Daoy (cell line): ENCODE measurements at regions not wholly inside any gene's neighbourhood (a gene's known extent, or its start where the extent isn't known, plus 50 kb on each side); places are given as distances from the start of the nearest gene placed in this dataset.

Experiments
- DNase-seq: peaks from one replicate; pipeline ENCODE4 v3.0.0-alpha.2; 2015; ENCODE audit warnings: low read depth

DNA sequence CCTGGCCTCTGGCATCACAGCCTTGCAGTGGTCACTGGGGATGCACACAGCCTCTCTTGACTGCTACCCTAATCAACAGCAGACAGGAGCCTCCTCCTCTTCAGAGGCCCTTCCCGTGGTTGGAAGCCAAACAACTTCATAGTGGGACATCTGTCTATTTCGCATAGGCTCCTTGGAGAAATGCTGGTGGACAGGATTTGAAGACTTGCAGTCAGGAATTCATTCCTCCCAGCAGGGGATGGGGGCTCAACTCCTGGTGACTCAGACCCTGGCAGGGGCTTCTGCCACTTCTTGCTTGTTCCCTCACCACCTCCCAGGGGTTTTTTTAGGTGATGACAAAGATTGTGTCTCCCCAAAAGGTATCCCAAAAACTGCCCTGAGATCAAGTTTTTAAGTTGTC, 191.7 kb upstream of the CAMK1G start:
- no peak for DNase-seq

GRCh38 chr1:209395169-209395568, 188.3 kb upstream of the CAMK1G start:
- DNase-seq, result no peak

- no peak for DNase-seq
These were observed 186.1 kb upstream of the CAMK1G start for GRCh38 chr1:209397371-209397770.

- no peak for DNase-seq
These were observed 185.6 kb upstream of the CAMK1G start for GRCh38 chr1:209397910-209398309.

DNA sequence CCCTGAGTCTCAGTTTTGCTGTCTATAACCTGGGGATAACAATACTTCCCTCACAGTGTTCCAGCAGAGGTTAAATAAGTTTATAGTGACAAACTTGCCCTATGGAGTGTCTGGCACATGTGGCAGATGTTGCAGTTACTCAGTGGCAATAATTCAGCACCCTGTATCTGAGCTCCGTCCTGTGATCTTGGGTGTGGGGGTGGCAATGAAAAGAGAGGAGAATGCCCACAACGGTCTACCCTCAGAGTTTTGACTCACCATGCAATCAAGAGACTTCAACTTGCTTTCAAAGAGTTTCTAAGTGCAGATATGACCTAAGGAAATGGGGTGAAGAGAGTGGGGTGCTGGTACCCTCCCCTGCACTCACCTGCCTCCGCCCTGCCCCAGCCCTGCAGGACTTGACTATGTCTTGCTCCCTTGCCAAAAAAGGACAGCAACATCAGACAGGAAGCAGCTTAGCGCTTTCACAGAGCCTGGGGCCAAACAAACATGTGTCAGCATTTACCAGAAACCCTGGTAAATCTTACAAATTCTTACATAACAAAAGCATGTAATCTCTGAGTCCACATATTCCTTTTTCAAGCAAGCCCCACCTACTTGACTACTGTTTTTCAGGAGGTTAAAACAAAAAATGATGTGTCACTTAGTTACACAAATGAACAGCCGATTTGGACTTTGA, 185.1 kb upstream of the CAMK1G start:
- peak; percentile 64 for DNase-seq

- no peak for DNase-seq
These were observed 183.7 kb upstream of the CAMK1G start for GRCh38 chr1:209399800-209400199.

- peak; percentile 27 for DNase-seq
These were observed 182.9 kb upstream of the CAMK1G start for GRCh38 chr1:209400351-209401220.

- no peak for DNase-seq
These were observed 180.8 kb upstream of the CAMK1G start for GRCh38 chr1:209402697-209403096.

DNA sequence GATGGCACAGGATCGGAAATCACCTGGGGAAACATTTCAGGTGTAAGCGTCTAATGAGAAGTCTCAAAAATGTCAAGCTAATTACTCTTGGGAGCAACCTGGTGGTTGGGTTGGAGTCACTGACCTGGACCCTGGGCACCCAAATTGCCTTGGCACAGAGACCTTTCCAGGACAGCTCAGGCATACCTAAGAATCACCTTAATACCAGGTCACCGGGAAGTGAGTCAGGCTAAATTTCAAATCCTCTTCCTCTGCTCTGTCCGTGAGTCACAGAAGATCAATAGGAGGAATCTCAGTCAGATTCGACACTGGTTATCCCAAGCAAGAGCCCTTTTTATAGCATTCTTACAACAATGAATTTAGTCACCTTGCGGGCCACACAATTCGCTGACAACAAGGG, 179.6 kb upstream of the CAMK1G start:
- no peak for DNase-seq

GRCh38 chr1:209404577-209404976, 178.9 kb upstream of the CAMK1G start:
- peak; percentile 57 for DNase-seq

DNA sequence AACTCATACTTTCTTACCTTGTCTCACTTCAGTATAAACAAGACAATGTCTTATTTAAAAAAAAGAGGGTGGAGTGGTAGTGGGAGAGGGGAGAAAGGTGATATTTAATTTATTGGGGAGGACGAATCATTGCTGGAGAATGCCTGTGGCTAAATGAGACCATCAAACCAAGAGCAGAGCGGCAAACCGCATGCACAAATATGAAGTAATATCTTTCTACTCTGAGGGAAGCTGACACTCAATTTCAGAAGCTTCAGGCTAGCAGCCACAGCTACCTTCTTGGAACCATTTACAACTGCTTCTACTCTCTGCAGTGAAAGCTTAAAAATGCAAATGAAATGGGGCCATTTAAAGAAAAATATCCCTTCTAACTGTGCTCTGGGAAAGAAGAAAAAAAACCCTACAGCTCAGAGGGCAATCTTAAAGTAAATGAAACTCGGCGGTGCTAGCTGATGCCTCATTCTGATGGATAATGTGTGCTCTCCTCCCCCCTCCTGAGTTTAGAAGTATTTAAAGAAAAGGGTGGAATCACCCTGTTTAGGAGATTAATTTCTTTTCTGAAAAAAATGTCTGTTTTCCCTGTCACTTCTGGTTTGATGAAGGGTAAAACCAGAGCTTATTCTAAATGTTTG, 178.2 kb upstream of the CAMK1G start:
- peak; percentile 82 for DNase-seq

- DNase-seq, result peak; percentile 54
These were observed 177.3 kb upstream of the CAMK1G start for GRCh38 chr1:209406168-209406567.

- DNase-seq, result no peak
These were observed 176.9 kb upstream of the CAMK1G start for GRCh38 chr1:209406595-209406994.

DNA sequence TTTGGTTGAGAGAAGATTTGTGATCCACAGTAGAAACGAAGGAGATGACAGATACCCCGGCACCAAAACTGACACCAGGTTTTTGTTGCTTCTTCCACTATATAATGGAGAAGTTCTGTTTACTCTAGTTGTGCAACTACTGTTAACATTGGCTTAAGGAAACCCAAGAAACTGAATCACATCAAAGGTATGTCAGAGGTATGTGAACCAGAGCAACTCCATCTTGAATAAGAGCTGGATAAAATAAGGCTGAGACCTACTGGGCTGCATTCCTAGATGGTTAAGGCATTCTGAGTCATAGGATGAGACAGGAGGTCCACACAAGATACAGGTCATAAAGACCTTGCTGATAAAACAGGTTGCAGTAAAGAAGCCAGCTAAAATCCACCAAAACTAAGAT, 173.7 kb upstream of the CAMK1G start:
- peak; percentile 70 for DNase-seq

GRCh38 chr1:209411491-209411929, 172.0 kb upstream of the CAMK1G start:
- no peak for DNase-seq

- DNase-seq, result no peak
These were observed 171.5 kb upstream of the CAMK1G start for GRCh38 chr1:209412036-209412435.

GRCh38 chr1:209412566-209412965, 170.9 kb upstream of the CAMK1G start:
- no peak for DNase-seq

GRCh38 chr1:209413062-209413461, 170.5 kb upstream of the CAMK1G start:
- no peak for DNase-seq

GRCh38 chr1:209414803-209415329, 168.6 kb upstream of the CAMK1G start:
- no peak for DNase-seq

DNA sequence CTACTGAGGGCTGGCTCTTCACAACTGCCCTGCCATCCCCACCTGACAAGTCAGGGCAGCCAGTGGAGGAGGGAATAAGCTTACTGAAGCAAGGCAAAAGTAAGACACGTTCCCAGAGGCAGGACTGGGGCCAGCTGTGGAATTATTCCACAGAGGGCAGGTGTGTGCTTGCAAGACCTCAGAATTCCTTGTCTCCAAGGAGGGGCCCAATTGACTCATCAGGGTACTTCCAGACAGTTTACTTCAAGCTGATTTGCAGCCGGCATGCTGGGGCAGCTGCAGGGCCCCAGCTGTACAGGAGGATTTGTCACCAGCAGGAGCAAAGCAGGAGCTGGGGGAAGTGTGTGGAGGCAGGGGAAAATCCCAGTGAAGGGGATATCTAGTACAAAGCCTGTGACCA, 167.5 kb upstream of the CAMK1G start:
- peak; percentile 74 for DNase-seq

- no peak for DNase-seq
These were observed 166.8 kb upstream of the CAMK1G start for GRCh38 chr1:209416716-209417115.

GRCh38 chr1:209417761-209418160, 165.8 kb upstream of the CAMK1G start:
- DNase-seq, result no peak
